DOHH2 (cell line): ENCODE measurements at regions not wholly inside any gene's neighbourhood (a gene's known extent, or its start where the extent isn't known, plus 50 kb on each side); places are given as distances from the start of the nearest gene placed in this dataset.

Experiments
- EZH2phosphoT487 ChIP-seq: fragments of 200-600 bp; sonication (generic); IDR thresholded peaks from 2 replicates; pipeline ENCODE4 v1.6.1; 2017; ENCODE audit warnings: borderline replicate concordance, mild to moderate bottlenecking, antibody characterized with exemption, low read length, moderate library complexity, mixed read lengths
- TF ChIP-seq, protein P1 (sequence below): fragments of 200-600 bp; sonication (generic); IDR thresholded peaks from one replicate; pipeline ENCODE4 v1.5.1; 2014; ENCODE audit warnings: antibody characterized with exemption, mild to moderate bottlenecking, low read depth, low read length; ENCODE audit not compliant: poor library complexity, severe bottlenecking

DNA sequence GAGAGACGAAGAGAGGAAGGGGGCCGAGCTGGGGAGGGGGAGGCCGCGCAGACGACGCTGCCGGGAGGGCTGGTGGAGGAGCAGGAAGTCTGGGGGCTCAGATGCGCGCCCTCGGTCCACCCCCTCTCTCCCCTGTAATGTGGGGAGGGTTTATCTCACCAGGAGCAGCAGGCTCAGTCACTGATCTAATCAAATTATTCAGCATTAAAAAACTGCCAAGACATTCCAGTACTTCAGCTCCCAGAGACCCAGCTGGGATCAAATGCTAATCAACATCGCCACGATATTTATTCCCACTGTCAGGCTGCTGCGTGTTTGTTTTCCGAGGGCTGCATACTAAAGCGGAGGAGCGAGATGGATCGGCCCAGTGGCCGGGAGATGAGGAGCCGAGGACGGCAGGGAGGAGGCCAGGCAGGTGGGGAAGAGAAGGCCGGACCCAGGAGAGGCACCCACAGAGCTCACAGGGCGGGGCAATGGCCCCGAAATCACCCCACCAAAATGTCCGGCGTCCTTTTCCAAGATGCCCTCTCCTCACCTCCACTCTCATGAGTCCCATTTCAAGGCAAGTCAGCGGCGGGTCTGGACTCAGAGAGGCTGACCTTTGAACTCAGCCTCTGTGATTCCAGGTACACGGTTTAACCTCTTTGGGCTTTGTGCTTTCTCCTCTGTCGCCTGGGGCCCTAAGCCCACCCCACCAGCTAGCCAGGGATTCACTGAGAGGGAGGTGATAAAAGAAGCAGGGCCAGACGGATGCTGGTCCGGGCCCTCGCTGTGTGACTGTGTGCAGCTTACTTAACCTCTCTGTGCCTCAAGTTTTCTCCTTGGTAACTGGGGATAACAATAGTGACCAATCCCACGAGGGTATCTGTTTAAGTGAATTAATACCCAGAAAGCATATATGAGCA lies 502.1 kb downstream of the MN1 start:
- TF ChIP-seq, protein P1, sequence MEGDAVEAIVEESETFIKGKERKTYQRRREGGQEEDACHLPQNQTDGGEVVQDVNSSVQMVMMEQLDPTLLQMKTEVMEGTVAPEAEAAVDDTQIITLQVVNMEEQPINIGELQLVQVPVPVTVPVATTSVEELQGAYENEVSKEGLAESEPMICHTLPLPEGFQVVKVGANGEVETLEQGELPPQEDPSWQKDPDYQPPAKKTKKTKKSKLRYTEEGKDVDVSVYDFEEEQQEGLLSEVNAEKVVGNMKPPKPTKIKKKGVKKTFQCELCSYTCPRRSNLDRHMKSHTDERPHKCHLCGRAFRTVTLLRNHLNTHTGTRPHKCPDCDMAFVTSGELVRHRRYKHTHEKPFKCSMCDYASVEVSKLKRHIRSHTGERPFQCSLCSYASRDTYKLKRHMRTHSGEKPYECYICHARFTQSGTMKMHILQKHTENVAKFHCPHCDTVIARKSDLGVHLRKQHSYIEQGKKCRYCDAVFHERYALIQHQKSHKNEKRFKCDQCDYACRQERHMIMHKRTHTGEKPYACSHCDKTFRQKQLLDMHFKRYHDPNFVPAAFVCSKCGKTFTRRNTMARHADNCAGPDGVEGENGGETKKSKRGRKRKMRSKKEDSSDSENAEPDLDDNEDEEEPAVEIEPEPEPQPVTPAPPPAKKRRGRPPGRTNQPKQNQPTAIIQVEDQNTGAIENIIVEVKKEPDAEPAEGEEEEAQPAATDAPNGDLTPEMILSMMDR: no peak
- no peak for TF ChIP-seq EZH2phosphoT487
